ENCODE measurements at regions not wholly inside any gene's neighbourhood (a gene's known extent, or its start where the extent isn't known, plus 50 kb on each side); places are given as distances from the start of the nearest gene placed in this dataset.

DNA sequence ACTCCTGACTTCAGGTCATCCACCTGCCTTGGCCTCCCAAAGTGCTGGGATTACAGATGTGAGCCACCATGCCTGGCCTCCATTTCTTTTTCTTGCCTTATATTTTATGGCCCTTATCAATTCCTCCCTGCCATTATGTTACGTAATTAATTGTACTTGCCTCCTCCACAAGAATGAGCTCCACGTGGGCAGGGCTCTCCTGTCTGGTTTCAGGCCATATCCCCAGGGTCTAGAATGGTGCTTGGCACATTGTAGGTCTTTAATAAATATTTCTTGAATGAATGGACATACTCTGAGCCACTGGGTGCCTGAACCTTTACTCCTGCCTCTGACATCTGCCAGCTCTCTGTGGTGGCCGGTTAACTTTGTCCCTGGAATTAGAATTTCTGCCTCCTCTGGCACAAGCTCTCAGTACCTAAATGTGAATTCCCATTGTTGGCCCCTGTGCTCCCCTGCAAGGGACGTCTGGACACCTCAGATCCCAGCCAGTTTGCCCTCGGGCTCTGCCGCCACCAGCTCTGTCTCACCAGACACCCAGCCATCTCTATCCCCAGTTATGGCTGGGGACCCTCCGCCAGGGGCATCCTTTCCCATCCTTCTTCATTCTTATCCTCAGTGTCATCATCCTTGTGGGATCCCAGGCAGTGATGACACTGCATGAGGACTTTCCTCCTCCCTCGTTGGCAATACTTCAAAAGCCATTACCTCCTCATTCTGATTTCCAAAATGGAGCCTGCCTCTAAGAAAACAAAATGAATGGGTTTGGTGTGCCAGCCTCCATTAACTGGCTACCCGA is 165.6 kb upstream of the SMAD3 start:
- FAIRE-seq, result no peak
- DNase-seq (ENCODE audit: low spot score in 2 of 2), result no peak

DNA sequence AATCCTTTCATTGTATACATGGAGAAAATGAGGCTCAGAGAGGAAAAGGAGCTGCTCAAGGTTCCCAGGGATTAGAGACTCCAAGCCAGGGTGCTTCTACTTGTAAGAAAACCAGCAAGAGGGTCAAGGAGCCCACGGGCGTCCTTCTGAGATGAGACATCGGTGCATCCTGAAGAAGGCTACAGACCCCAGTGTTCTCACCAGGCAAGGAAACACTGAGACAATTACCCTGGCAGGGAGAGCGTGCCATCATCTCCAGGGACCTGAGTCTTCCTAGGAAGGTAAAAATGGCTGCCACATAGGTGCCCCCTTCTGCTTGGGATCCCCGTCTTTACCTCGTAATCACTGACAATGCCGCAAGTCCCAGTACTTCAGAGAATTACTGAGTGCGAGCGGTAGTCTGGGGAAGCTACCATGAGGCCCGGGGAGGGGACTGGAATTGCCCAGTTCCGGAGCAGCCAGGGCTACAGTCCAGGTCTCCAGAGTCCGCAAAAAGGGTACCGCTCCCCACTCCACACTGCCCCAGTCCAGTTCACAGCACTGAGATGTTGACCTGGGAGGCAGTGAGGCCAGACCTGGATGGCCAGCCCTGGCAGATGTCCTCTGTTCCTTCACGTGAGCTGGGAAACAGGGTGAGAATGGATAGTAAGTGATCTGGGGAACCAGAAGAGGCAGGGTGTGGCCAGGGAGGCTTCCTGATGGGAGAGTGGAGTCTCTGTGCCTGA is 164.7 kb upstream of the SMAD3 start:
- no peak for FAIRE-seq

DNA sequence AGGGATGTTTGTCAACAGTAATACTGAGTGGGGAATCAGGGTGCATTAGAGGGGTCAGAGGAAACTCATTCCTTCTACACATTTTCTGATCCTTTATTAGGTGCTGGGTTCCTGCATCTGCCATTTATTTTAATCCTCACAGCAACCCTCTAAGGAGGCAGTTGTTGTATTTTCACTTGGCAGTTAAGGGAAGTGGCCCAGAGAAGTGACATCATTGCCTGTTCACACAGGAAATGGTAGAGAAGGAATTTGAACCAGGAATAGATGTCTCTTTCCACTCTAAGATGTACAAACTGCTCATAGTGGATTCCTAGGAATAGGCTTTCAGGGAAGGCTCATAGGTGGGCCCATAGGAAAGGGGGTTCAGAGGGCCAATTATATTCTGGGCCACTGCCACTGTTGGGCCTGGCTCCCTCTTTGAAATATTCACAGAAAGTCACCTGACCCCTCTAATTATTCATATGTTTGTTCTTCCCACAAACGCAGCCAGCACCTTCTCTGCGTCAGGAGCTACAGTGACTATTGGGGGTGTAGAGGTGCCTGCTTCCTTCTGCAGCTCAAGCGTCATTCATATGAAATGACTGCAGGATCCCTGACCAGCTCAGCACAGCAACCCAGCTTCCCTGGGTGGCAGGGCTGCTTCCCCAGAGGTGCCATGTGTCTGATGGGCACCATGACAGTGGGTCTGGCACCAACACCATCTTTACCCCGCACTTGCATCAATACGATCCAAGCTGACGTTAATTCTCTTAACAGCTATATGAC is 163.9 kb upstream of the SMAD3 start:
- no peak for FAIRE-seq

More for the DNA sequence above, 164.7 kb upstream of the SMAD3 start:
- no peak for DNase-seq (ENCODE audit: low spot score in 2 of 2)

DNA sequence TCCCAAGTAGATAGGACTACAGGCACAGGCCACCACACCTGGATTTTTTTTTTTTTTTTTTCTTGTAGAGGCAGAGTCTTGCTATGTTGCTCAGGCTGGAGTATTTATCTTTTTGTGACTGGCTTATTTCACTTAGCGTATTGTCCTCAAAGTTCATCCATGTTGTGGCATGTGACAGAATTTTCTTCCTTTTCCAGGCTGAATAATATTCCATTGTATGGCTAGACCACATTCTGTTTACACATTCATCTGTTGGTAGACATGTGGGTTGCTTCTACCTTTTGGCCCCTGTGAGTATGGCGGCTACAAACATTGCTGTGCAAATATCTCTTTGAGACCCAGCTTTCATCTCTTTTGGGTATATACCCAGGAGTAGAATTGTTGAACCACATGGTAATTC is 160.2 kb upstream of the SMAD3 start:
- DNase-seq (ENCODE audit: low spot score in 2 of 2) (no peak), FAIRE-seq (no peak)

More for the DNA sequence above, 163.9 kb upstream of the SMAD3 start:
- DNase-seq (ENCODE audit: low spot score in 2 of 2), result no peak

DNA sequence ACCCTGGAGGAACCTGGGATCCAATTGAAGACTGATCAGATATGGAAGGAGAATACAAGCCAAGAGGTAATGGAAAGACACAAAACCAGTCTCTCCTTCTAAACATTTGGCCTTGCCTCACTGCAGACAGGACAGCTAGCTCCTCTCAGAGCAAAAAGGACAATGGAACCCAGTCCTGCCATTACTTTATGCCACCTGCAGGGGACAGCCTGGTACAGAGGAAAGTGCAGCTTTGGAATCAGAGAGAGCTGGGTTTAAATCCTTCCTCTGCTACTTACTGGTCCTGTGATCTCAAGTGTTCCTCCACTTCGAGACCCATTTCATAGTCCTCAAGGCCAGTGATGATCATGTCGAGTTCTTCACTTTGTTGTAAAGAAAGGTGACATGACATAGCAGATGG is 159.4 kb upstream of the SMAD3 start:
- FAIRE-seq (no peak), DNase-seq (ENCODE audit: low spot score in 2 of 2) (no peak)

DNA sequence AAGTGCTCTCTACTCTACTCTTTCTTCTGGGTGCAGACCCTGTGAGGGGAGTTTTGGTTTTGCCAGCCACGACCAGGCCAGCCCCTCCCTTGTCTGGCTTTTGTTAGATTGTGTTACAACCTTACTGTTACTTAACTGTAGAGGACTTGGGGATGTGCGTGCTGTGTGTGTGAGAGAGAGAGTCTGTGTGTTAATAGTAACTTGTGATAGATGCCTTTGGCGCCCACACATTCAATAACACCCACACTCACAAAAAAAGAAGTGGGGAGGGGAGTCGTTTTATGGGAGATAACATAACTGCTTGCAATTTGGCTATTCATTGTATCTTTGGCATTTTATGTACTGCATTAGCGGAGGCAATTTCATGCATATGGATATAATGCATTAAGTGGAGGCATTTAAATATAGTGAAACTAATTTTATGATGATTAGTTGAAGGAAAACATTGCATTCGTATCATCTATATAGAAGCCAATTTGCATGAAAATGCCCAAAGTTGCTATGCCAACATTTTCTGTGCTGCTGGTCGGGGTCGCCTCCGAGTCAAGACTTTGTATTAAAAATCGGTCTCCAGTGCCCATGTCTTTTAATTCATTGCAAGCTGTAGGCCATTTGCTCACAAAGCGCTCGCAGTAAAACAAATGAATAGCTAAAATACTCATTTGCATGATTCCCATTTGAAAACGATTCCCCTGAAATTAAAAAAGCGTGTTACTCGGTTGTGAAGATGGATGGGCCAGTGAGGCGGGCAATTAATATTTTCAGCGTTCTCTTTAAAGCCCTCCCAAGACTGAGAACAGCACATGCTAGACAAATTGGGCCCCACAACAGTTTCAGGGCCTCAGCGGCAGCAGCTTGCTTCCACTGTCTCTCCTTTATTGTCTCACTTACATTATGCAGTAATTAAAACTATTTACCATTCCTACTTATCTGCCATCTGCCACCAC is 158.5 kb upstream of the SMAD3 start:
- DNase-seq (ENCODE audit: low spot score in 2 of 2) (no peak), FAIRE-seq (no peak)

DNA sequence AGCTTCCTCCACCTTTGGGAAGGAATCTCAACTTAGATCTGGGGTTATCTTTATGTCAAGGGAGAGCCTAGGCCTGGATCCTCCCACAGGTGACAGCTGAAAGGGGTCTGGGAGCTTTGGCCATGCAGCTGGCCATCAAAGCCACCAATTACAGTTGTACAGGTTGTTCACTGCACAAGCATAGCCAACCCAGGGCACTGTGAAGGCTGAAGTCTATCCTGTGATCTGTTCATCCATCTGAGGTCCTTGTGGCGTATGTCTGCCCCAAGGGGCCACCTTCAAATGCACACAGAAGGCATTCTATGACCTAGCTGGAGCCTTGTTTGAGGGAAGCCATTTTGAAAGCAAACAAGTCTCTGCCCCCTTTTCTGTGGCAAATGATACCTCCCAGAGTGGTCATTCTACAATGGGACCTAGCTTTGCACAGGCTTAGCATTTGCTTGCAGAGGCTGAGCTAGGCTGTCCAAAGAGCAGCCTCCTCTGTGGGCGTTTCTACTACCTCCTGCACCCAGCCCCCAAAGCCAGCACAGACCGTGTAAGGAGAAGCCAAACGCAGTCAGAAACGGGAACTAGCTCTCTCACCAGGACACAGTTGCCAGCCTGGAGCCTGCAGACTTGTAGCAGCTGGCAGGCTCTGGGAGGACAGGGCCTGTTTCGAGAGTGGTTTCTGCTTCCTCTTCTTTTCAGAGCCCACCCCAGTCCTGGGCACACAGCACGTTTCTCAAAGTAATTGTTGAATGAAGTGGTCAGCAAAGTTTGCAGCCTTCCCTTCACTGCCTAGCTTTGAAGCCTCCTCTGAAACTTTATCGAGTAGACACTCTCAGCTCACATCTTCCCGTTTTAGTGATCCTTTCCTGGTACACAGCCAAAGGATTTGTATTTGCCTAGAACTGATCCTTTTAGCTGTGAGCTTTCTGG is 157.3 kb upstream of the SMAD3 start:
- FAIRE-seq (no peak), DNase-seq (ENCODE audit: low spot score in 2 of 2) (no peak)

DNA sequence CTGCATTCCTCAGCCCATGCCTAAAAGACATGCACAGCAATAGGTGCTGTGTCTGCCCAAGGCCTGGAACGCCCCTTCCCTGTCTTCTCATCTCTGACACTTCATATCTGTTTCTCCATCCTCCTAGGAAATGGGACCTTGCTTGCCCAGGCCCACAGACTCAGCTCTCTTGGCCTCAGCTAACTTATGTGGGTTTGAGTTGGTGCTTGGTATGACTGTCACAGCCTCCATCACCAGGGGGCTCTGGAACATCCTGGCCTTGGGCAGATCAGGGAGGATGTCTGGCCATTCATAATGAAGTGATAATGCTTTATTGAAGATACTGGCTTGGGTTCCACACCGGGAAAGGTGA is 156.7 kb upstream of the SMAD3 start:
- DNase-seq (ENCODE audit: low spot score in 2 of 2) (no peak), FAIRE-seq (no peak)

DNA sequence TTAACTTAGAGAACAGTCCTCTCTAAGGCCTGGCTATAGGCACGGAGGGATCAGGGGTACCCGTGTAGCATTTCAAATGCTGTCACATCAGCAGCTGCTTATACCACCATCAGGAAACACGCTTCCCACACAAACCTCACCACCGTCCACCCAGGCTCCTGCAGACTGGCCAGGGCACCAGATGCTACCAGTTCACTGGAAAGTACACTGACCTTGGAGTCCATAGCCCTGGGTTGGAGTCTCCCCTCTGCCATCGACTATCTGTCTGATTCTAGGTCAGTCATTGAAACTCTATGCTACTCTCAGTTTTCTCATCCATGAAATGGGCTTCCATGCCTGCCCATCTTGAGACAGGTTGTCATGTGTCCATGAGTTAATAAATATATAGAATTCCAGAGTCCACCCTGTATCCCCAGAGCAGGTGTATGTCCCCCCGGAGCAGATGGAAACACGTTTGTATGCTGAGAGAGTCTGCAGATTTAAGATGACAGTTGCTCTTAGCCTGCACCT is 156.0 kb upstream of the SMAD3 start:
- no peak for FAIRE-seq
- DNase-seq (ENCODE audit: low spot score in 2 of 2), result no peak

DNA sequence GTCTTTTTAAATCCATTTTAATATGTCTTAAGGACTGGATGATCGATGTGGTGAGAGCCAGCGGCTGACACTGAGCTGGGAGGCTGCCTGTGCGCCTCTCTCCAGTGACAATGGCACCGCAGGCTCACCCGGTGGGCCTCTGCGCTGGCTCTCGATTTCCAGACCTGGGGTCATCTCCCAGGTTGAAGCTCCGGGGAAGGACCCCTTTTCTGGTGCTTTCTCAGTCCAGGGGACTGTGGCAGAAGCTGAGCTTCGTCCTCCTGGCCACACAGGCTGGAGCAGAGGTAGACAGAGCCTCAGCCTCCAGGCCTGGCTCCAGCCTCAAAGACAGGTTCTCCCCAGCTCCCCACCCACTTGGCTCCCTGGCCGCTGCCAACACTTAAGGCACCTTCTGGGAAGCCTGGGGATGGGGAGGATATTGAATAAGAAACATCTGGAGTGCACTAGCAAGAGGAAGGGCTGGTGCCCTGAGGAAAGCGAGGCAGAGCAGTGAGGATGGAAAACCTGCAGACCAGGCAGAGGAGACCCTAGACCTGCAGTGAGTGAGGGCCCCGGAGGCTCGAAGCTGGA is 154.2 kb upstream of the SMAD3 start:
- no peak for FAIRE-seq
- DNase-seq (ENCODE audit: low spot score in 2 of 2), result no peak

DNA sequence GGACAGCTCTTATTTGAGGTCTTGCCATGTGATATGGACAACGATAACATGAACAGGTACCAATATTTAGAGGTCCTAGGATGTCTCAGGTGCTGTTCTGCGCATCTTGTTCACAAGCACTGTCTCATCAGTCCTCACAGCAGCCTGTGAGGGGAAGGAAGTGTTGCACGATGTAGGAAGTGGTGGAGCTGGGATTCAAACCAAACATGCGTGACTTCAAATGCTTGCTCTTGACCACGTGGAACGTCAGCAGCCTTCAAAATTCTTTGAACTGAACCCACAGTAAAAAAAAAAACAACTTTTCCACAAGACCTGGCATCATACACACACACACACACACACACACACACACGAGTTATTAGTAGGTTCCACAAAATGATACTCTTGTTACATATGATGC is 153.4 kb upstream of the SMAD3 start:
- FAIRE-seq (no peak), DNase-seq (ENCODE audit: low spot score in 2 of 2) (no peak)

DNA sequence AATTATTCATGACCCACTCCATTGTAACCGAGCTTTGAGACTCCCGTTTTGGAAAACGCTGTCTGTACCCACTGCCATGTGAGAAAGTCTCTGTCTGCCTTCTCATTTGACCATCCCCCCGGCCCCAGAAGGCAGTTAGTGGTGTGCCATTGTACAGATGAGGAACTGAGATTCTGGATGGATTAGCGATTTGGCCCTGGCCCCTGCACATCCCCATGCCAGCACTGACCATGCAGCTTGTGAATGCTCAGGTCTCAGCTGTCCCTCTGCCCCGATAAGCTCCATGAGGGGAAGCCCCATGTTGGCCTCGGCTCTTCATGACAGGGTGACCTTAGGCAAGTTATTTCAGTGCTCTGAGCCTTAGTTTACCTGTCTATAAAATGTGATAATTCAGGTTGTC is 153.0 kb upstream of the SMAD3 start:
- DNase-seq (ENCODE audit: low spot score in 2 of 2), result no peak
- no peak for FAIRE-seq

DNA sequence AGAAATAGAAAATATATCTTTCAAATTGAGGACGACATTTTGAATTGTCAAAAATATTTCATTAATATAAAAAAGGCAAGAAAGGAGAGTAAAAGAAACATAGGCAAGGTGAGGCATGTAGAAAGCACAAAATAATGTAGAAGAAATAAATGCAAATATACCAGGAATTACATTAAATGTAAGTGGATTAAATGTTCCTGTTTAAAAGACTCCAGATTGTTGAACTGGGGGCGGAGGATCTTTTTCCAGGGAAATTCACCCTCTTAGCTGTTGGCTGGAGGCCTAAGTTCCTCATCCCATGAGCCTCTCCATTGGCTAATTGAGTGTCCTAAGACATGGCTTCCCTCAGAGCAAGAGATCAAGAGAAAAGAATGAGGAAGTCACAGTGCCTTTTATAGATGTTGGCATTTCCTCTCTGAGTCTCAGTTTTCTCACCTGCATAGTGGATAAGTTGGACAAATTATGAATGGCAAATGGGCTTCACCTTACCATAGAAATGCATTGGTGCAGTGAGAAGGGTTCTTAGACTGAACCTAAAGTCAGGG is 147.4 kb upstream of the SMAD3 start:
- DNase-seq (ENCODE audit: low spot score in 2 of 2), result no peak
- FAIRE-seq, result no peak

DNA sequence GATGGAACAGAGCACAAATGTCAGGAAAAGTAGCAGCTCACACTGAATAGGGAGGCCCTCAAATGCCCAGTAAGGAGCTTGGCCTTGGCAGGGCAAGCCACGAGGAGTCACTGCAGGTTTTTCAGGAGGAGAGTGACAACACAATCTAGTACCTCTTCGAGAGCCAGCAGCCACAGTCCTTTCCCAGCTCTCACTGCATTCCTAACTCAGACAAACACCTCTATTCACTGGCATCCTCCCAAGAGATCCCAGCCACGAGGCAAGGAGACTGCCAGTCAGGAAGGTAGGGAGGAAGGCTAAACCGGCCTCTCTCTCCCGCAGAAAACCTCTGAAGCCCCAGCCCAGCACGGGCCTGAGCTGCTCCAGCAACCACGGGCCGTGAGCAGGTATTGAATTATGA is 146.0 kb upstream of the SMAD3 start:
- FAIRE-seq (no peak), DNase-seq (ENCODE audit: low spot score in 2 of 2) (no peak)

DNA sequence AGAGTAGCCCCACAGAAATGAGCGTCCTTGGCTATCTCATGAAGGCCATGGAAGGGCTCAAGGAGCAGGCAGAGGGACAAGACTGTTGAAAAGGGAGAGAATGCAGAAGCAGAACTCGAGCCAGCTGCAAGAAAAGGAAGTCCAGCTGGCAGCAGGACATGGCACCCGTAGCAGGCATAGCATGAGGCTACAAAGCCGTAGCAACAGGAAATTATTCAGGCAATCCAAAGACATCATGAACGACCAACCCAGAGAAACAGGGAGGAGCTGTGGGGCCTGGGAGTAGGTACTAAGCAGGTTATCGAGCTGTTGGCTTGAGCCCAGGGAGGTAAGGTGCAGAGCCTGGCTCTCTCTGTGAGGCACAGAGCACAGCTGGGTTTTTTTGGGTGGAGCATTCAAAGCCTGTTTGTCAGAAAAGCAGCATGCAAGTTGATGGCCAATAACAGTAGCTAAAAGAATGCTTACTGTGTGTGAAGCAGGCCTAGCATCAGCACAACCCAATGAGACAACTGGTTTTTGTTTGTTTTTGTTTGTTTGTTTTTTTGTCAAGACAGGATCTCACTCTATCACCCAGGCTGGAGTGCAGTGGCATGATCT is 144.0 kb upstream of the SMAD3 start:
- DNase-seq (ENCODE audit: low spot score in 2 of 2) (no peak), FAIRE-seq (no peak)

DNA sequence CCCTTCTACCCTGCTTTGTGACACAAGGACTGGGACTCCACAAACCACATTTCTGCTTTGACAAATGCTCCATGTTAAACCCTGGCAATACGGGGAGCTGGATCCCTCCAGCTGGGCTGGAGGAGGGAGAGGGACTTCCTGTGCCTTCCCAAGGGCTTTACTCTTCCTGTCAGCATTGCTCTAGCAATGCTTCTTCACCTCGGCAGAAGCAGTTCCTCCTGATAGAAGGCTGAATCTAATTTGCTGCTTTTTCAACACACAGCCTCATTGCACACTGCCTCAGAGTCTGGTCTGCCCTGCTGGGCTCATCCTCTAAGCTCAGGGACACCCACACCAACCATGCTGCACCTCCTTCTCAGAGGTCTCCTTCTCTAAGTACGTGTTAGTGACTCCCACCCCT is 142.8 kb upstream of the SMAD3 start:
- DNase-seq (ENCODE audit: low spot score in 2 of 2), result no peak
- FAIRE-seq, result no peak

DNA sequence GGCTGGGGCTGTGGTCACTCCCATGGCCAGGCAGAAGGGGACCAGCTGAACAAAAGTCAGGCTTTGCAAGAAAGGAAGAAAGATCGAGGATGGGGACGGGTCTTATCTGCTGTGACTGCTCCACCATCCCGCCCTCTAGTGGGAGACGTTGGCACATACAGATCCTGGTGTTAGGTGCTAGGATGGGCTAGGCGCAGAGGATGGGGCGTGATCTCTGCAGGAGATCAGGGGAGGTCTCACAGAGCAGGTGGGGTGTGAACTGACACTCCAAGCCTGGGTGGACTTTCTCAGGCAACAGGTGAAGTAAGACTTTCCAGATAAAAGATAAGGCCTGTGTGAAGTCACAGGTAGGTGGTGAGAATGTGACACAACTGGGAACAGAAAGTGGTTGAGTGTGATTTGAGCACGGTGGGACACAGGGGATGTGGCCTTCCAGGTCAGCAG is 141.9 kb upstream of the SMAD3 start:
- FAIRE-seq, result no peak
- DNase-seq (ENCODE audit: low spot score in 2 of 2), result no peak

DNA sequence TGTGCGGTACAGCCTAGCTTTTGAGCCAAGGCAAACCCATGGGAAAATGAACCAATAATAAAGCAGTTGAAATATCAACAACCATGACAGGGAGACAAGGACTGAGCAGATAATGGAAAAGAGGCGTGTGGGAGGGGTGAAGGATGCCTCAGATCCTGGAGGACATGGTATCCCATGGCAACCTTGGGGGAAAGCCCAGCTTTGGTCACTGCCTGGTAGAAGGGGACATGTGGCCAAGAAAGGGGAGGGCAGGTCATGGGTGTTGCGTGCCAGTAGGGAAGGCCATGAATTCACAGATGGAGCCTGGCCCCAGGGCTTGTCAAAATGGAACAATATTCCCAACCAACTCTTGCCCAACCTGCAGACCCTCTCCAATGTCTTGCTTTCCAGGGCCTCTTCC is 140.5 kb upstream of the SMAD3 start:
- FAIRE-seq (no peak), DNase-seq (ENCODE audit: low spot score in 2 of 2) (no peak)
